ENCODE measurements at regions not wholly inside any gene's neighbourhood (a gene's known extent, or its start where the extent isn't known, plus 50 kb on each side); places are given as distances from the start of the nearest gene placed in this dataset.
A peak's percentile ranks its signal among the peaks of the same experiment; 100 is the strongest.

DNA sequence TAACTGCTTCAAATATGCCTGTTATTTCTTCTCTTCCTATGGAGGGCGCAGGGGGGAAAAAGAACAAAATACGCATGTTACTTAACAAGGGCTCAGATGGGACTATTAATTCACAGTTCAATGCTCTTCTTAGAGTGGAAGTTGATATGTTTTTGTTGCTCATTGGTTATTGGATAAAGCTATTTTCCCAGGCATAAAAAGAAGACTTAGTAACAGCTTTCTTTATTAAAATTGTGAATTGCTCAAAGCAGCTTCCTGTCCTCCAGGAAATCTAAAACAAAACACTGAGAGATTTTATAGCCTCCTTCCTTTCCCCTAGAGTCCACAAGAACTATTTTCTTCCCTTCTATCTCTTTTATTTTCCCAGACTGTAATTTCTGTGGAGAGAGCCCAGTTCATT lies 180.8 kb downstream of the SH3BP4 start:
- TF ChIP-seq, protein P1, sequence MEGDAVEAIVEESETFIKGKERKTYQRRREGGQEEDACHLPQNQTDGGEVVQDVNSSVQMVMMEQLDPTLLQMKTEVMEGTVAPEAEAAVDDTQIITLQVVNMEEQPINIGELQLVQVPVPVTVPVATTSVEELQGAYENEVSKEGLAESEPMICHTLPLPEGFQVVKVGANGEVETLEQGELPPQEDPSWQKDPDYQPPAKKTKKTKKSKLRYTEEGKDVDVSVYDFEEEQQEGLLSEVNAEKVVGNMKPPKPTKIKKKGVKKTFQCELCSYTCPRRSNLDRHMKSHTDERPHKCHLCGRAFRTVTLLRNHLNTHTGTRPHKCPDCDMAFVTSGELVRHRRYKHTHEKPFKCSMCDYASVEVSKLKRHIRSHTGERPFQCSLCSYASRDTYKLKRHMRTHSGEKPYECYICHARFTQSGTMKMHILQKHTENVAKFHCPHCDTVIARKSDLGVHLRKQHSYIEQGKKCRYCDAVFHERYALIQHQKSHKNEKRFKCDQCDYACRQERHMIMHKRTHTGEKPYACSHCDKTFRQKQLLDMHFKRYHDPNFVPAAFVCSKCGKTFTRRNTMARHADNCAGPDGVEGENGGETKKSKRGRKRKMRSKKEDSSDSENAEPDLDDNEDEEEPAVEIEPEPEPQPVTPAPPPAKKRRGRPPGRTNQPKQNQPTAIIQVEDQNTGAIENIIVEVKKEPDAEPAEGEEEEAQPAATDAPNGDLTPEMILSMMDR (IDR thresholded peaks at IDR 0.05; ENCODE audit: borderline replicate concordance, insufficient read depth, low read depth, low read length): no peak
- H3K4me3 ChIP-seq (ENCODE audit: low read depth, low read length): no peak overlapping the region

DNA sequence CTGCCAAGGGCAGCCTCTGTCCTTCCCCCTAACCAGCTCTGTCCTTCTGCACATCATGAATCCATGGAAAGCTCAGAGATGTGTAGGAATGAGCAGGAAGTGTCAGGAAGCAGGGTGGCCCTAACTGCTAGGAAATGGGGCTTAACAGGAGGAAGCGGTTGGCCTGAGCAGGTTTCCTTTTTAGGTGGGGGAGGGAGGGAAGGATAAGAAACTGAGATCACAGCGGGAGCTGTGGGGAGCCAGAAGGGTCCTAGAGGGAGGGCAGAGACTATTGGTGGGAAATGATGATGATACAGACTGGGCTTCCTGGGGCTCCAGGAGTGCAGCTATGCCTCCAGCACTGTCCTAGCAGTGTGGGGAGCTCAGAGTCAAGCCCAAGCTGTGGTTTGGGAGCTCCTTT lies 182.0 kb downstream of the SH3BP4 start:
- no peak overlapping the region for H3K4me3 ChIP-seq (ENCODE audit: low read depth, low read length)
- TF ChIP-seq, protein P1 (IDR thresholded peaks at IDR 0.05; ENCODE audit: borderline replicate concordance, insufficient read depth, low read depth, low read length): no peak

DNA sequence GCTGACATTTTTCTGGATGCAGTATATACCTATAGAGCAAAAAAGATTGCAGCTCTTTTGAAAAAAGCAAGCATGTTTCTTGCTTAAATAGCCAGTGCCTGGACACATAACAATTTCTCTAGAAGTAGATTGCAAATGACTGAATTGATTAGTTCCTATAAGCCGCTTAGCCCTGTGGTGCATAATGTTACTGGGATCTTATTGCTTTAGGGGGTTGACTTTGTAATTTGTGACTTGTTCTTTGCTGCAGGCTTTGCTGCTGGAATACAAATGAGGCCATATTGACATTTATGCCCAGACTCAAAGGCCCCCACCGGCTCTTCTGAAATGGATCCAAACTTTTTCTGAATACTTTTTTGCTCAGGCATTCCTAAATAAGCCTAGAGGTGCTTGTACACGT lies 182.6 kb downstream of the SH3BP4 start:
- TF ChIP-seq, protein P1 (IDR thresholded peaks at IDR 0.05; ENCODE audit: borderline replicate concordance, insufficient read depth, low read depth, low read length): no peak
- H3K4me3 ChIP-seq (ENCODE audit: low read depth, low read length): no peak overlapping the region

DNA sequence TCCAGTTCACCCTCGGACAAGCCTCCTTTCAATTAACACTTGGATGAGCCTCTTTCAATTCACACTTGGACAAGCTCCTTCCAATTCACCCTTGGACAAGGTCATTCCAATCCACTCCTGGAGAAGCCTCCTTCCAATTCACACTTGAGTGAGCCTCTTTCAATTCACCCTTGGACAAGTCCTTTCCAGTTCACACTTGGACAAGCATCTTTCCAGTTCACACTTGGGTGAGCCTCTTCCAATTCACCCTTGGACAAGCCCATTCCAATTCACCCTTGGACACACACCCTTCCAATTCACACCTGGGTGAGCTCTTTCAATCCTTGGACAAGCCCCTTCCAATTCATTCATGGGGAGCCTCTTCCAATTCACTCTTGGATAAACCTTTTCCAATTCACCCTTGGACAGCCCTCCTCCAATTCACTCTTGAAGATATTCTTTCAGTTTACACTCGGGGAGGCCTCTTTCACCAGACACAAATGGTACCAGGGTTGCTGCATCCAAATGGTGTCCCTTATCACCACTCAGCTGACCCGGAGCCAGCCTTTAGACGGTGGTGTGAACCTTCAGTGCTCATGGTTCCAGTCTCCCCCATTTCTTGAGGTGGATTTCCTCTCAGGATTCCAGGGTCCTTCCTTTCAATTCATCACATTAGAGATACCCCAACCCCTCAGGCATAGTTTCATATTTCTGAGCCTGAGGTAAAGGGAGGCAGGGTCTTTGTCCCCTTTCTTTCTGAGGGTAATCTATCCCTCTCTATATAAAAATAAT lies 183.6 kb downstream of the SH3BP4 start:
- TF ChIP-seq, protein P1 (IDR thresholded peaks at IDR 0.05; ENCODE audit: borderline replicate concordance, insufficient read depth, low read depth, low read length): no peak
- no peak overlapping the region for H3K4me3 ChIP-seq (ENCODE audit: low read depth, low read length)

DNA sequence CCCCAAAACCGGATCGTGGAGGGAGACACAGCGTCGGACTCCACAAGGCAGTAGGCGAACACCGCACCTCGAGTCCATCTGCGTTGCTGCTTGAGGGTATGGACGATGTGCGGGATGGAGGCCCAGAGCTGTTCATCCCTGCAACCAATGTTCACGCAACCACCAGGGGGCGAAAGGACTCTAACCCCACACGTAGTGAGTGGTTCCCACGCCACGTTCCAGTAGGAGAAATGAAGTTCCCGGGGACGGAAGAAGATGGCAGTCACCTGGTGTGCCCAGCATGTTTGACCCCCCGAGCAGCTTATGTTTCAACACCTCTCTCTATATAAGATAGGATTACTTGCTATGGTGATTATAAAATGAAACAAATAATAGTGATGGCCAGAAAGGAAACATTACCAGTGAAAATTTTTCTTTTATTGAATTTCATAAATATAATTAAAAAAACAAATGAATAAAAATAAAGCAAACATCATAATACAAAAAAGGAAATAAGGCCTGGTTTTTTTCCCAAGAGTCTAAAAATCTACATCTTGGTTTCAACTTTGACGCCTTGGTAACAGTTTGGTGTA lies 184.3 kb downstream of the SH3BP4 start:
- TF ChIP-seq, protein P1 (IDR thresholded peaks at IDR 0.05; ENCODE audit: borderline replicate concordance, insufficient read depth, low read depth, low read length): peak; percentile 74; the same call in 1 of the 2 replicates
- H3K4me3 ChIP-seq (ENCODE audit: low read depth, low read length): no peak overlapping the region

DNA sequence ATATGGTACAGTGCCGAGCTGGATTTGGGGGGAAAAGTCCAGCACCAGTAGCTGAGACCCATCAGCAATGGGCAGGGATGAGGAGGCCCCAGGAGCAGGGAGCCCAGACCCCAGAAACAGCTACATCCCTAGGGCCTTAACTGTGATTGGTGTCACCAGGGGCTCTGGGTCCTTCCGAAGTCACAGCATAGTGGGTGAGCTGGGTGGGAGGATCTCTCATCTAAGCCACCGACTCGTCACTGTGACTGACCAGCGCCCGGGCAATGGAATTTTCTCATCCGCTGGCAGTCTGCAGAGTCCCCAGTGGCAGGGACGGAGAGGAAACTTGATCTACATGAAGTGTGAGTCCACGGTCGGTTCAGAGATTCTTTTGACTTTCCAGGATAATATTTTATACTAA lies 186.5 kb downstream of the SH3BP4 start:
- TF ChIP-seq, protein P1 (IDR thresholded peaks at IDR 0.05; ENCODE audit: borderline replicate concordance, insufficient read depth, low read depth, low read length): no peak
- H3K4me3 ChIP-seq (ENCODE audit: low read depth, low read length): no peak overlapping the region
